Glutamatergic neuron (in vitro differentiated cells): ENCODE measurements at regions not wholly inside any gene's neighbourhood (a gene's known extent, or its start where the extent isn't known, plus 50 kb on each side); places are given as distances from the start of the nearest gene placed in this dataset.
A peak's percentile ranks its signal among the peaks of the same experiment; 100 is the strongest.

ENCODE experiments used
- DNase-seq: peaks from one replicate; pipeline ENCODE4 v3.0.0; 2022
- H3K27ac Mint-ChIP-seq: one replicate; pipeline ENCODE4 v1.8.0; 2020; ENCODE audit warnings: mild to moderate bottlenecking, mixed read lengths, inconsistent platforms; ENCODE audit not compliant: unreplicated experiment
- H3K27me3 Mint-ChIP-seq: one replicate; pipeline ENCODE4 v1.8.0; 2020; ENCODE audit warnings: mild to moderate bottlenecking, moderate library complexity, mixed read lengths, inconsistent platforms; ENCODE audit not compliant: unreplicated experiment
- H3K36me3 Mint-ChIP-seq: one replicate; pipeline ENCODE4 v1.8.0; 2020; ENCODE audit warnings: mild to moderate bottlenecking, mixed read lengths, inconsistent platforms; ENCODE audit not compliant: unreplicated experiment
- H3K4me1 Mint-ChIP-seq: one replicate; pipeline ENCODE4 v1.8.0; 2020; ENCODE audit warnings: mild to moderate bottlenecking, low read depth, mixed read lengths, inconsistent platforms; ENCODE audit not compliant: unreplicated experiment
- H3K4me3 Mint-ChIP-seq: one replicate; pipeline ENCODE4 v1.8.0; 2020; ENCODE audit warnings: mild to moderate bottlenecking, mixed read lengths, inconsistent platforms; ENCODE audit not compliant: unreplicated experiment
- H3K9me3 Mint-ChIP-seq: one replicate; pipeline ENCODE4 v1.8.0; 2020; ENCODE audit warnings: mild to moderate bottlenecking, moderate library complexity, mixed read lengths, inconsistent platforms; ENCODE audit not compliant: unreplicated experiment
- CTCF ChIP-seq: fragments of 200-600 bp; sonication (generic); IDR thresholded peaks from one replicate; pipeline ENCODE4 v1.5.0; 2021; ENCODE audit not compliant: partially characterized antibody, unreplicated experiment

GRCh38 chr15:38699633-38700230 is 135.1 kb upstream of the RASGRP1 start:
- Mint-ChIP-seq H3K27ac (no peak overlapping the region), H3K27me3 (no peaks in the 10 kb centered on the region)
- peak; percentile 66 for DNase-seq

GRCh38 chr15:38701149-38701548 is 136.5 kb upstream of the RASGRP1 start:
- DNase-seq: no peak
- no peak overlapping the region for H3K4me3 Mint-ChIP-seq
- H3K27ac Mint-ChIP-seq: no peak overlapping the region
- H3K27me3 Mint-ChIP-seq: peaks cover 1% of the 10 kb centered on the region
- peaks cover 7% of the 10 kb centered on the region for H3K4me1 Mint-ChIP-seq
- TF ChIP-seq CTCF: no peak
- H3K9me3 Mint-ChIP-seq: no peaks in the 10 kb centered on the region
- no peaks in the 10 kb centered on the region for H3K36me3 Mint-ChIP-seq

More at GRCh38 chr15:38699633-38700230, 135.1 kb upstream of the RASGRP1 start:
- Mint-ChIP-seq H3K9me3 (no peaks in the 10 kb centered on the region), H3K4me3 (no peak overlapping the region), H3K4me1 (no peaks in the 10 kb centered on the region), H3K36me3 (no peaks in the 10 kb centered on the region)
- TF ChIP-seq CTCF: peak; percentile 92

- no peak for DNase-seq
- Mint-ChIP-seq H3K27me3 (peaks cover 1% of the 10 kb centered on the region), H3K27ac (no peak overlapping the region), H3K9me3 (no peaks in the 10 kb centered on the region), H3K4me3 (no peak overlapping the region), H3K4me1 (peaks cover 7% of the 10 kb centered on the region), H3K36me3 (no peaks in the 10 kb centered on the region)
- no peak for TF ChIP-seq CTCF
Observed at GRCh38 chr15:38702178-38702912, 137.7 kb upstream of the RASGRP1 start.

GRCh38 chr15:38705436-38706219 is 141.0 kb upstream of the RASGRP1 start:
- no peak overlapping the region for H3K4me3 Mint-ChIP-seq
- no peaks in the 10 kb centered on the region for H3K9me3 Mint-ChIP-seq
- H3K27me3 Mint-ChIP-seq: peaks cover 1% of the 10 kb centered on the region
- H3K36me3 Mint-ChIP-seq: no peaks in the 10 kb centered on the region
- no peak overlapping the region for H3K27ac Mint-ChIP-seq
- H3K4me1 Mint-ChIP-seq: peaks cover 7% of the 10 kb centered on the region
- DNase-seq: no peak
- TF ChIP-seq CTCF: no peak
